Mesothelial cell of epicardium (in vitro differentiated cells): ENCODE measurements at regions not wholly inside any gene's neighbourhood (a gene's known extent, or its start where the extent isn't known, plus 50 kb on each side); places are given as distances from the start of the nearest gene placed in this dataset.

Experiments used
- DNase-seq, 2 experiments: peaks; one replicate each; pipeline ENCODE4 v3.0.0; 2021; ENCODE audit warnings: low spot score in 2 of 2; ENCODE audit not compliant: unreplicated experiment in 2 of 2
- H3K27ac Mint-ChIP-seq: 2 replicates; pipeline ENCODE4 v1.8.0; 2021; ENCODE audit warnings: mixed read lengths
- H3K27me3 Mint-ChIP-seq: 2 replicates; pipeline ENCODE4 v1.8.0; 2021; ENCODE audit warnings: low read depth, mixed read lengths
- H3K36me3 Mint-ChIP-seq: 2 replicates; pipeline ENCODE4 v1.8.0; 2021; ENCODE audit warnings: mixed read lengths
- H3K4me1 Mint-ChIP-seq: 2 replicates; pipeline ENCODE4 v1.8.0; 2021; ENCODE audit warnings: mixed read lengths
- H3K4me3 Mint-ChIP-seq: 2 replicates; pipeline ENCODE4 v1.8.0; 2021; ENCODE audit warnings: mild to moderate bottlenecking, moderate library complexity, mixed read lengths
- H3K9me3 Mint-ChIP-seq: 2 replicates; pipeline ENCODE4 v1.8.0; 2021; ENCODE audit warnings: mixed read lengths
- TF ChIP-seq, protein P1 (sequence below): fragments of 200-600 bp; sonication (generic); IDR thresholded peaks from one replicate; pipeline ENCODE4 v1.5.0; 2021; ENCODE audit warnings: antibody characterized with exemption; ENCODE audit not compliant: unreplicated experiment

DNA sequence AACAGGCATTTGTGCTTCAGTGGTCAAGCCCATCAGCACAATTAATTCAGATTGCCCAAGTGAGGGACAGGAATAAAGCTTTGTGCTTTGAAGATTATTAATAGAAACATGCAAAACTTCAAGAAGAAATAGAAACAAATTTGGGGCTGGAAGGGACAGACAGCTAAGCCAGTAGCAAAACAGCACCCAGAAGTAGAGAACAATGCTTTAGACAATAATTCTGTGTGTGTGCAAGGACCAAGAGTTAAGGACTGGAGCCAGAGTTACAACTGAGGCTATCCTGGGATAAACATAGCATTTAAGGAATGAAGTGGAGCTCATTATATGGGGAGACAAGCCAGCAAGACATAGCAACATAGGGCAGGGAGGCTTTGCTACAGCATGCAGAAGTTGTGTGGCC, 251.9 kb upstream of the DAB1 start:
- TF ChIP-seq, protein P1, sequence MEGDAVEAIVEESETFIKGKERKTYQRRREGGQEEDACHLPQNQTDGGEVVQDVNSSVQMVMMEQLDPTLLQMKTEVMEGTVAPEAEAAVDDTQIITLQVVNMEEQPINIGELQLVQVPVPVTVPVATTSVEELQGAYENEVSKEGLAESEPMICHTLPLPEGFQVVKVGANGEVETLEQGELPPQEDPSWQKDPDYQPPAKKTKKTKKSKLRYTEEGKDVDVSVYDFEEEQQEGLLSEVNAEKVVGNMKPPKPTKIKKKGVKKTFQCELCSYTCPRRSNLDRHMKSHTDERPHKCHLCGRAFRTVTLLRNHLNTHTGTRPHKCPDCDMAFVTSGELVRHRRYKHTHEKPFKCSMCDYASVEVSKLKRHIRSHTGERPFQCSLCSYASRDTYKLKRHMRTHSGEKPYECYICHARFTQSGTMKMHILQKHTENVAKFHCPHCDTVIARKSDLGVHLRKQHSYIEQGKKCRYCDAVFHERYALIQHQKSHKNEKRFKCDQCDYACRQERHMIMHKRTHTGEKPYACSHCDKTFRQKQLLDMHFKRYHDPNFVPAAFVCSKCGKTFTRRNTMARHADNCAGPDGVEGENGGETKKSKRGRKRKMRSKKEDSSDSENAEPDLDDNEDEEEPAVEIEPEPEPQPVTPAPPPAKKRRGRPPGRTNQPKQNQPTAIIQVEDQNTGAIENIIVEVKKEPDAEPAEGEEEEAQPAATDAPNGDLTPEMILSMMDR, result no peak
- H3K27ac Mint-ChIP-seq, result no peak overlapping the region
- no peak overlapping the region for H3K4me3 Mint-ChIP-seq
- peaks cover 7% of the 10 kb centered on the region for H3K27me3 Mint-ChIP-seq
- DNase-seq, result no peak
- no peaks in the 10 kb centered on the region for H3K36me3 Mint-ChIP-seq
- H3K9me3 Mint-ChIP-seq, result no peaks in the 10 kb centered on the region
- H3K4me1 Mint-ChIP-seq, result no peaks in the 10 kb centered on the region

DNA sequence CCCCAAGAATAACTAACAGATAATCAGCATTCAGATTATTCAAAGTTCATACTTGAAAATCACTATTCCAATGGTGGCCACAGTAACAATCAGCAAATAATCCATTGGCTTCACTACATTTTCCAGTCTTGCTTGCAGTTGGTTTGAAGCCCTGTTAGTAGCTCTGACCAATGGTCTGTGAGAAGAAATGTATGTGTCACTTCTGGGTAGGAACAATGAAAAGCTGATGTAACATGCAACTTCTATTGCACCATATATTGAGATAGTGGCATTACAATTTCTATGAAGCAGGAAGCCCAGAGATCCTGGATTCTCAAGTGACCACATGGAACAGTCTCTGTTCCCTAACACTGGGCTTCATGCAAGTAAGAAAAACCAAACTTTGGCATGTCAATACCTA, 250.9 kb upstream of the DAB1 start:
- no peaks in the 10 kb centered on the region for H3K4me1 Mint-ChIP-seq
- DNase-seq, result no peak
- H3K4me3 Mint-ChIP-seq, result no peak overlapping the region
- TF ChIP-seq, protein P1, result no peak
- peaks cover 7% of the 10 kb centered on the region for H3K27me3 Mint-ChIP-seq
- no peaks in the 10 kb centered on the region for H3K9me3 Mint-ChIP-seq
- no peaks in the 10 kb centered on the region for H3K36me3 Mint-ChIP-seq
- H3K27ac Mint-ChIP-seq, result no peak overlapping the region

DNA sequence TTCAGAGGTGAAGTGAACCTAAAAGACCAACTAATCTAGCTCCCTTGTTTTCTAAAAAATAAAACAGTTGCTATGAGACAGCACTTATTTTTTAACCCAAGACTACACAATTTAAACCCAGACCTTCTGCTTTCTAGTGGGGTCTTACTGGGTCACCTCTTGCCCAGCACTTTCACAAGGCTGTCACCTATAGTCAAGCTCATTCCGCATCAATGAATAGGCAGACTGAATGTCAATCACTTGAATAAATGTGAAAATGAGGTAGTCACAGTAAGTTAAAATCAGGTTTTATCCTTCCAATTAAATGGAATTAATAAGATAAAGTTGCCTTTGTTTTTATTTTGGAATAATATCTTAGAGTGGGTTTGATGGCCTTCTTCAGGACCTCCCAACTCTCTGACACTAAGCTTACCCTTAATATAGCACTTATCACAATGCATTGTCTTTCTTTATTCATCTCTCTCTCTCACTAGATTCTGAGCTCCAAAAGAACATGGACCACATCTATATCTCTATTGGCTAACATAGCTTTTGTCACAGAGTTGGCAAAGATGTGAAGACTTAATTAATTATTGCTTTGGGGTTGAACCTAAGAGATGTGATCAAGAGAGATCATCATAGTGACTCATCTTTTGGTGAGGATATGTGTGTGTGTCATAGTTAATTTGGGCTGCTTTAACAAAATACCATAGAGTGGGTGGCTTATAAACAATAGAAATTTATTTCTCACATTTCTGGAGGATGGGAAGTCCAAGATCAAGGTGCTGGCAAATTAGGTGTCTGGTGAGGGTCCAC, 248.7 kb upstream of the DAB1 start:
- no peaks in the 10 kb centered on the region for H3K9me3 Mint-ChIP-seq
- peaks cover 6% of the 10 kb centered on the region for H3K27me3 Mint-ChIP-seq
- H3K27ac Mint-ChIP-seq, result no peak overlapping the region
- DNase-seq, result no peak
- H3K4me3 Mint-ChIP-seq, result no peak overlapping the region
- H3K36me3 Mint-ChIP-seq, result no peaks in the 10 kb centered on the region
- TF ChIP-seq, protein P1, result no peak
- H3K4me1 Mint-ChIP-seq, result no peaks in the 10 kb centered on the region

DNA sequence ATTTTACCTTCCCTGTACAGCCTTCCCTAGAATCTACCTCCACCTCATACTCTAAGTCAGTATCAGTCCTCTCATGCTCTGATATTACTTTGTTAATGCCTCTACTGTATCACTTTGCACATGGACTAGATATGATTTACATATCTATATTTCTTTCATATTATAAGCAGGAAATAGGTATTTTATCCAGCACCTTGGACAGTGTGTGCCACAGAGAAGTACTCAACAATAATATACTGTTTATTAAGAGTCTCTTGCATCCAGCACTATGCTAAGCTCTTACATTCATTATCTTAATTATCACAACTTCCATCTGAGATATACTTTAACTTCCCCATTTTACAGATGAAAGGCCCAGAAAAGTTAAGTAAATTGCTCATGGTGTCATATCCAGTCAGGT, 247.9 kb upstream of the DAB1 start:
- TF ChIP-seq, protein P1, result no peak
- Mint-ChIP-seq H3K9me3 (no peaks in the 10 kb centered on the region), H3K27ac (no peak overlapping the region), H3K4me3 (no peak overlapping the region), H3K4me1 (no peaks in the 10 kb centered on the region), H3K36me3 (no peaks in the 10 kb centered on the region), H3K27me3 (peaks cover 6% of the 10 kb centered on the region)
- DNase-seq, result no peak

DNA sequence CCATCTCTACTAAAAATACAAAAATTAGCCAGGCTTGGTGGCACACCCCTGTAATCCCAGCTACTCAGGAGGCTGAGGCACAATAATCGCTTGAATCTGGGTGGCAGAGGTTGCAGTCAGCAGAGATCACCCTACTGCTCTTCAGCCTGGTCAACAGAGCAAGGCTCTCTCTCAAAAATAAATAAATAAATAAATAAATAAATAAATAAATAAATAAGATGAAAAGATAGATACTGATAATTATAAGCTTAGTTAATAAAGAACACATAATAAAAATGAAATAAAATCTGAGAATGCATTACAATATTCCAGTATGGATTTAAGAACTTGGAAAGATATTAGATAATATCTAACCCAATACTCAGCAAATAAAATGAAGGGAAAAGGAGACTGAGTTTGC, 235.9 kb upstream of the DAB1 start:
- Mint-ChIP-seq H3K4me1 (no peaks in the 10 kb centered on the region), H3K9me3 (no peaks in the 10 kb centered on the region), H3K27me3 (peaks cover 3% of the 10 kb centered on the region), H3K27ac (no peak overlapping the region), H3K4me3 (no peak overlapping the region), H3K36me3 (no peaks in the 10 kb centered on the region)
- no peak for DNase-seq
- TF ChIP-seq, protein P1, result no peak
